ENCODE measurements at regions not wholly inside any gene's neighbourhood (a gene's known extent, or its start where the extent isn't known, plus 50 kb on each side); places are given as distances from the start of the nearest gene placed in this dataset.

DNA sequence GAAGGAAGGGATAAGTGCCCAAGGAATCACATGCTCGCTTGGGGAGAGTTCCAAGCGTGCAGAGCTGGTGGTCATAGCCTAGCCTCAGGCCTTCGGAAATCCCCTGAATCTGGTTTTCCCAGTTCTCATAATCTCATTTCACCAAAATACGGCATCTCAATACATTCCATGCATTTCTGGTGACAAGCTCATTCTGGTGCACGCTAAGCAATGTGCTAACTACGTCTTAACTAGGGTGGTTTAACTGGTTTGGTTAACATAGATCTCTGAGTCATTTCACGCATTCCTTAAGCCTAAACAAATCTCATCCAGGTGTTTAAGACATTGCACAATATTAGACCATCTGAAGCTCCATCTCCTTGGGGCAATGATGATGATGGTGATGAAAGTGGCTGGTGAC lies 72.9 kb upstream of the STEAP1B start:
- H3K9me3 ChIP-seq, result no peaks in the 10 kb centered on the region
- ATAC-seq, result no peak
- no peak overlapping the region for H3K4me3 ChIP-seq
- no peak overlapping the region for H3K27ac ChIP-seq
- peaks cover 22% of the 10 kb centered on the region for H3K4me1 ChIP-seq
- intact Hi-C loops (cut with DNase I), result no loop called here
- no peaks in the 10 kb centered on the region for H3K36me3 ChIP-seq (replicated peaks in 1 of 2; ENCODE audit: insufficient read depth in 1 of 2, low read depth in 2 of 2)
- 56 to 76% methylated on average over 6 to 7 of the region's 7 CpGs for WGBS, 2 donors
- TF ChIP-seq POLR2A (IDR thresholded peaks at IDR 0.05), result no peak
- TF ChIP-seq, protein P1, sequence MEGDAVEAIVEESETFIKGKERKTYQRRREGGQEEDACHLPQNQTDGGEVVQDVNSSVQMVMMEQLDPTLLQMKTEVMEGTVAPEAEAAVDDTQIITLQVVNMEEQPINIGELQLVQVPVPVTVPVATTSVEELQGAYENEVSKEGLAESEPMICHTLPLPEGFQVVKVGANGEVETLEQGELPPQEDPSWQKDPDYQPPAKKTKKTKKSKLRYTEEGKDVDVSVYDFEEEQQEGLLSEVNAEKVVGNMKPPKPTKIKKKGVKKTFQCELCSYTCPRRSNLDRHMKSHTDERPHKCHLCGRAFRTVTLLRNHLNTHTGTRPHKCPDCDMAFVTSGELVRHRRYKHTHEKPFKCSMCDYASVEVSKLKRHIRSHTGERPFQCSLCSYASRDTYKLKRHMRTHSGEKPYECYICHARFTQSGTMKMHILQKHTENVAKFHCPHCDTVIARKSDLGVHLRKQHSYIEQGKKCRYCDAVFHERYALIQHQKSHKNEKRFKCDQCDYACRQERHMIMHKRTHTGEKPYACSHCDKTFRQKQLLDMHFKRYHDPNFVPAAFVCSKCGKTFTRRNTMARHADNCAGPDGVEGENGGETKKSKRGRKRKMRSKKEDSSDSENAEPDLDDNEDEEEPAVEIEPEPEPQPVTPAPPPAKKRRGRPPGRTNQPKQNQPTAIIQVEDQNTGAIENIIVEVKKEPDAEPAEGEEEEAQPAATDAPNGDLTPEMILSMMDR (IDR thresholded peaks at IDR 0.05), result no peak
- no peak for DNase-seq
- no peaks in the 10 kb centered on the region for H3K27me3 ChIP-seq

DNA sequence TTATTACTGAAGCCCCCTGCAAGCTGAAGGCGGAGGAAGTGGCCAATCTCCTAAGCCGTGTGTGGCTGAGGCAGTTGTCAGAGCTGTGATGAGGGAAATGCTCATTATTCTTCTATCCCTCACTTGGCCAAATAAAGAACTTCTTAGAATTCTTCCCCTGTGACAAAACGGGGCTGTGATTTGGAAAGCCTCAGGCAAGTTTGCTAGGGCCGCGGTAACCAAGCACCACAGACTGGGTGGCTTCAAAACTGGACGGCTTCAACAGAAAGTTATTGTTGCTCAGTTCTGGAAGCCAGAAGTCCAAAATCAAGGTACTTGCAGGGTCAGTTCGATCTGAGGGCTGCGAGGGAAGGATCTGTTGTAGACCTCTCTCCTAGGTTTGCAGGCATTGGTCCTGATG lies 72.3 kb upstream of the STEAP1B start:
- no peaks in the 10 kb centered on the region for H3K36me3 ChIP-seq (replicated peaks in 1 of 2; ENCODE audit: insufficient read depth in 1 of 2, low read depth in 2 of 2)
- no peak for DNase-seq
- TF ChIP-seq, protein P1 (IDR thresholded peaks at IDR 0.05), result no peak
- TF ChIP-seq POLR2A (IDR thresholded peaks at IDR 0.05), result no peak
- no peak overlapping the region for H3K27ac ChIP-seq
- H3K27me3 ChIP-seq, result no peaks in the 10 kb centered on the region
- no peak for ATAC-seq
- H3K9me3 ChIP-seq, result no peaks in the 10 kb centered on the region
- no peak overlapping the region for H3K4me3 ChIP-seq
- WGBS, 2 donors, result 75 to 83% methylated on average over 8 of the region's 8 CpGs
- intact Hi-C loops (cut with DNase I), result no loop called here
- peaks cover 15% of the 10 kb centered on the region for H3K4me1 ChIP-seq

DNA sequence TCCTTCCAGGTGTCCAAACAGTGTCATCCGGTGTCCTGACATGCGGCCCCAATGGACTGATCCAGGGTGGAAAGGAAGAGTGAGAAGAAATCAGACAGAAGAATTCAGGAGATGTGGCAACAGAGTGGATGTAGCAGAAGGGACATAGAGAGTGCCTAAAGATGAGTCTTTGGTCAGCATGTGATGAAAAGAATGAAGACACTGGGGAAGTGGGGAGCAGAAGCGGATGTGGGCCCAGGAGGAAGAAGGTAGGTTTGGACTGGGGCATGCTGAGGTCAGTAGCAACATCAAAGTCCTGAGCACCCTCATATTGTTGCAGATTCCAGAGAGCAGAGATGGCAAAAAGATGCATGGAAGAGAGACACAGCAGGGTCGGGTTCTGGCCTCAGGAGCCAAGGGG lies 71.8 kb upstream of the STEAP1B start:
- DNase-seq, result no peak
- TF ChIP-seq, protein P1 (IDR thresholded peaks at IDR 0.05), result no peak
- TF ChIP-seq POLR2A (IDR thresholded peaks at IDR 0.05), result no peak
- no peak for ATAC-seq
- H3K4me3 ChIP-seq, result no peak overlapping the region
- H3K9me3 ChIP-seq, result no peaks in the 10 kb centered on the region
- no peaks in the 10 kb centered on the region for H3K27me3 ChIP-seq
- 84 to 88% methylated on average over 4 of the region's 4 CpGs for WGBS, 2 donors
- H3K36me3 ChIP-seq (replicated peaks in 1 of 2; ENCODE audit: insufficient read depth in 1 of 2, low read depth in 2 of 2), result no peaks in the 10 kb centered on the region
- H3K4me1 ChIP-seq, result peaks cover 10% of the 10 kb centered on the region
- no peak overlapping the region for H3K27ac ChIP-seq
- intact Hi-C loops (cut with DNase I), result no loop called here

DNA sequence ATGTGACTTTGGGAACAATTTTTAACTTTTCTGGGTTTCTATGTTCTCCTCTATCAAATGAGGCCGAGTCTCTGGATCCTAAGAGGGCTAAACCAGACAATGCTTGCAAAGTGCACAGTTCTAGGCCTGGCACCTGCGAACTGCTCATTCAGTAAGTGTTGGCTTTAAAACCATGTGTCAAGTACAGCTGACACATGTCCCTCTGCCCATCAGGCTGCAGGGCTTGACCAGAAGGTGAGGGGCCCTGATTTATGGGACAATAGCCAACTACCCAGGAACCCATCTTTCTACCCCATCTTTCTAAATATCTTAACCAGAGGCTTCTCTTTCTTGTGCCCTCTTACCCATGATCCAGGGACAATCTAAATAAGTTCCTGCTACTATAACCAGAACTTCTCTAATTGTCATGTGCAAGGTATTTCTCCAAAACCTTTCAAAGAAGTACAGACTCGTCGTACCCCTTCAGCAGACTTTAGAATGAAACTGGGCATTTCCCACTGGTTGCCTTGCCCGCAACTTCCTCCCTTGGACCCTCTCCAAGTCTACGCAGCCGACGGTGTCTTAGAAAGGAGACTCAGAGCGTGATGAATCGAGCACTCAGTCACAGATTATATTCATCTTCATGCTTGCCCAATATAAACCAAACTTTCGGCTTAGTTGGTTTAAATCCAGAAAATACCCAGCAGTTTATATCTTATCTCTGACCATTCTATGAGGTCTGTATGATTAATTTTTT lies 69.8 kb upstream of the STEAP1B start:
- Histone ChIP-seq H3K27ac (no peak overlapping the region), H3K4me1 (peaks cover 19% of the 10 kb centered on the region), H3K36me3 (replicated peaks in 1 of 2; ENCODE audit: insufficient read depth in 1 of 2, low read depth in 2 of 2) (no peaks in the 10 kb centered on the region), H3K4me3 (no peak overlapping the region), H3K9me3 (no peaks in the 10 kb centered on the region), H3K27me3 (no peaks in the 10 kb centered on the region)
- ATAC-seq, result no peak
- peak in 1 of 4 donors; percentile 47 for DNase-seq
- no peak for TF ChIP-seq POLR2A (IDR thresholded peaks at IDR 0.05)
- WGBS, 2 donors, result 60 to 72% methylated on average over 11 of the region's 11 CpGs
- intact Hi-C loops (cut with DNase I), result no loop called here

DNA sequence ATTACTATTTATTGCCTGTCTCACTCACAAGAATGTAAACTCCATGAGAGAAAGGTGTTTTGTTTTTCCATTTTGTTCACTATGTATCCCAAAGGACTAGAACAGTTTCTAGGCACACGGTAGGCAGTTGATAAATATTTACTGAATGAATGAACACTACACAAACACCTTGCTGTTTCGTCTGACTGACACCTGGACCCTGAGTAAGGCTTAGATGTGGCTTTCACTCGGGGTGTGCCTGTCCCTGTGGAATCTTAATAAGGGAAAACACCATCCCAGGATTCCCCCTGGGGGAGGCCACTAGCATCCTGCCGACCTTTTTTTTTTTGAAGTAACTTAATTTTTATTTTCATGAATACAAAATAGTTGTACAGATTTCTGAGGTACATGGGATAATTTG lies 66.6 kb upstream of the STEAP1B start:
- no peaks in the 10 kb centered on the region for H3K27me3 ChIP-seq
- H3K27ac ChIP-seq, result no peak overlapping the region
- no peak overlapping the region for H3K4me3 ChIP-seq
- 36 to 40% methylated on average over 4 of the region's 4 CpGs for WGBS, 2 donors
- TF ChIP-seq POLR2A (IDR thresholded peaks at IDR 0.05), result no peak
- TF ChIP-seq, protein P1 (IDR thresholded peaks at IDR 0.05), result no peak
- peaks cover 44% of the 10 kb centered on the region for H3K4me1 ChIP-seq
- DNase-seq, result no peak
- H3K9me3 ChIP-seq, result no peaks in the 10 kb centered on the region
- no peak for ATAC-seq
- H3K36me3 ChIP-seq (replicated peaks in 1 of 2; ENCODE audit: insufficient read depth in 1 of 2, low read depth in 2 of 2), result no peaks in the 10 kb centered on the region
- intact Hi-C loops (cut with DNase I), result no loop called here

All from body of pancreas (tissue), 4 donors.